ENCODE measurements at regions not wholly inside any gene's neighbourhood (a gene's known extent, or its start where the extent isn't known, plus 50 kb on each side); places are given as distances from the start of the nearest gene placed in this dataset.

DNA sequence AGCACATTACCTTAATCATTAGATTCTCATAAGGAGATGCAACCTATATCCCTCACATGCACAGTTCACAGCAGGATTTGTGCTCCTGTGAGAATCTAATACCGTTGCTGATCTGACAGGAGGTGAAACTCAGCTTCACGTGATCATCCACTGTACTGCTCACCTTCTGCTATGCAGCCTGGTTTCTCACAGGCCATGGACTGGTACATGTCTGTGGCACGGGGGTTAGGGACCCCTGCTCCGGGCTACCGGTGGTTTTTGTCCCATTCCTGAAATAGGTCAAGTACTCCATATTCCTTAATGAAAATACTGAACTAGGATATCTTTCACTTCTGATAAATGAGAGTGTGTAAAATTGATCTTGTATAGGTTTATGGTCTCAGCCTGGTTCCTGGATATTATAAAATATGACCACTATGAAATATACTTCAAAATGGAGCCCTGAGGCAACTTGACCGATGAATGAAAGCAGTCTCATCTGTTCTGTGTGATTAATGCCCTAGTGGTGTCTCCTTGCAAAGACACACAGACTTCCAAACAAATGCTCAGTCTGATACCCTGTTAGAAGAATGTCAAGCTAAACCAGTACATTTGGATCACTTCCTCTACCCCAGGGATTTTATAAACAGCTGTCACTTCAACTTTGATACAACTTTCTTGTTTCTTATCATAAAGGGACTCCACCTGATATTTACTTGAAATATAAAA lies 492.9 kb upstream of the ANO3 start:
- TF ChIP-seq, protein P1, sequence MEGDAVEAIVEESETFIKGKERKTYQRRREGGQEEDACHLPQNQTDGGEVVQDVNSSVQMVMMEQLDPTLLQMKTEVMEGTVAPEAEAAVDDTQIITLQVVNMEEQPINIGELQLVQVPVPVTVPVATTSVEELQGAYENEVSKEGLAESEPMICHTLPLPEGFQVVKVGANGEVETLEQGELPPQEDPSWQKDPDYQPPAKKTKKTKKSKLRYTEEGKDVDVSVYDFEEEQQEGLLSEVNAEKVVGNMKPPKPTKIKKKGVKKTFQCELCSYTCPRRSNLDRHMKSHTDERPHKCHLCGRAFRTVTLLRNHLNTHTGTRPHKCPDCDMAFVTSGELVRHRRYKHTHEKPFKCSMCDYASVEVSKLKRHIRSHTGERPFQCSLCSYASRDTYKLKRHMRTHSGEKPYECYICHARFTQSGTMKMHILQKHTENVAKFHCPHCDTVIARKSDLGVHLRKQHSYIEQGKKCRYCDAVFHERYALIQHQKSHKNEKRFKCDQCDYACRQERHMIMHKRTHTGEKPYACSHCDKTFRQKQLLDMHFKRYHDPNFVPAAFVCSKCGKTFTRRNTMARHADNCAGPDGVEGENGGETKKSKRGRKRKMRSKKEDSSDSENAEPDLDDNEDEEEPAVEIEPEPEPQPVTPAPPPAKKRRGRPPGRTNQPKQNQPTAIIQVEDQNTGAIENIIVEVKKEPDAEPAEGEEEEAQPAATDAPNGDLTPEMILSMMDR (conservative IDR thresholded peaks at IDR 0.05; ENCODE audit: low read depth, low read length) = no peak
- no peak for TF ChIP-seq EZH2 (IDR thresholded peaks at IDR 0.05; ENCODE audit: borderline replicate concordance, low read depth, low read length, poor library complexity, severe bottlenecking)
